ENCODE measurements at regions not wholly inside any gene's neighbourhood (a gene's known extent, or its start where the extent isn't known, plus 50 kb on each side); places are given as distances from the start of the nearest gene placed in this dataset.
A peak's percentile ranks its signal among the peaks of the same experiment; 100 is the strongest.

GRCh38 chr1:229171934-229172333, 99.0 kb upstream of the RAB4A start:
- Histone ChIP-seq H3K27ac (ENCODE audit: low read depth) (no peak overlapping the region), H3K4me3 (no peak overlapping the region), H3F3A (replicated peaks; ENCODE audit: low read depth) (no peaks in the 10 kb centered on the region), H3K9me2 (ENCODE audit: insufficient read depth) (peaks cover 2% of the 10 kb centered on the region; the same call in 1 of the 2 replicates), H3K4me2 (no peak overlapping the region), H3K27me3 (ENCODE audit: insufficient read depth) (no peaks in the 10 kb centered on the region), H3K36me3 (ENCODE audit: insufficient read depth) (no peaks in the 10 kb centered on the region), H4K20me1 (replicated peaks; ENCODE audit: insufficient read depth) (no peaks in the 10 kb centered on the region), H2AFZ (no peak overlapping the region), H3K79me2 (replicated peaks; ENCODE audit: insufficient read depth) (no peaks in the 10 kb centered on the region), H3K4me1 (ENCODE audit: insufficient read depth) (peaks cover 8% of the 10 kb centered on the region)
- Mint-ChIP-seq H3K9me3 (peaks cover 25% of the 10 kb centered on the region), H3K27me3 (ENCODE audit: insufficient read depth, low read depth, poor library complexity) (peaks cover 8% of the 10 kb centered on the region), H3K36me3 (ENCODE audit: low read depth) (peaks cover 21% of the 10 kb centered on the region), H3K4me1 (peaks cover 11% of the 10 kb centered on the region), H3K4me3 (no peak overlapping the region), H3K27ac (no peak overlapping the region)
- ATAC-seq (no peak), DNase-seq (ENCODE audit: low spot score) (peak; percentile 28)
- no peak for TF ChIP-seq ETS1 (IDR thresholded peaks at IDR 0.05)
- TF ChIP-seq CREB1 (CRISPR knock-in tag; IDR thresholded peaks at IDR 0.05; ENCODE audit: low read depth), result no peak
- no peak for TF ChIP-seq JUNB (IDR thresholded peaks at IDR 0.05; ENCODE audit: unreplicated experiment)
- TF ChIP-seq ZNF331 (CRISPR knock-in tag; IDR thresholded peaks at IDR 0.05; ENCODE audit: low read depth), result no peak
- no peak for TF ChIP-seq POLR2AphosphoS5 (IDR thresholded peaks at IDR 0.05; ENCODE audit: low read depth)
- no peak for TF ChIP-seq ZNF462 (CRISPR knock-in tag; IDR thresholded peaks at IDR 0.05)
- TF ChIP-seq REST (IDR thresholded peaks at IDR 0.05; ENCODE audit: unreplicated experiment), result no peak
- no peak for TF ChIP-seq EZH2phosphoT487 (IDR thresholded peaks at IDR 0.05; ENCODE audit: unreplicated experiment)
- TF ChIP-seq NANOG (IDR thresholded peaks at IDR 0.05; ENCODE audit: borderline replicate concordance), result no peak
- no peak for TF ChIP-seq ZNF114 (CRISPR knock-in tag; IDR thresholded peaks at IDR 0.05)
- no peak for TF ChIP-seq CTCF (conservative IDR thresholded peaks at IDR 0.05; ENCODE audit: low read depth in 2 of 2)
- no peak for TF ChIP-seq EZH2 (IDR thresholded peaks at IDR 0.05; ENCODE audit: low read depth, unreplicated experiment)
- TF ChIP-seq STAT1 (IDR thresholded peaks at IDR 0.05; ENCODE audit: unreplicated experiment), result no peak

All from GM23338 (cell line).